ENCODE measurements at regions not wholly inside any gene's neighbourhood (a gene's known extent, or its start where the extent isn't known, plus 50 kb on each side); places are given as distances from the start of the nearest gene placed in this dataset.

DNA sequence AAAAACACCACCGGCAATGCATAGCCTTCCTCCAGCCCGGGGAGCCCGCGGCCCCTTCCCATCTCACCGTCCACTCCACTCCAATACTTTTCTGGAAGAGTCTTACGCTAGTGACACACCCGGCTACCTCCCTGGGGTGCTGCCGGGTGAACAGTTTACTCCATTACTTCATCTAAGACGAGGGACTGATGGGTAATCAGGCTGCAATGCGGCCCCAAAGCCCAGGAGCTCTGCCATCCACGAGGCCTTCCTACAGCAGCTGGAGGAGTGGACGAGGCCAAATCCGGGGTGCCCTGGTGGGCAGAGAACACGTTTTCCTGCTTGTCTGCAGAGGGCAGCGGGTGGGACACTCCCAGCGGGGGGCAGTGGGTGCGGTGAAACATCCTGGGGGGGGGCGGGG, 356.2 kb upstream of the SHH start:
- no peak overlapping the region for H2BK20ac ChIP-seq (ENCODE audit: low read depth, low read length)
- ATAC-seq (ENCODE audit: low read depth) (no peak), DNase-seq (no peak)
- intact Hi-C loops (cut with micrococcal nuclease), result no loop called here
- no peaks in the 10 kb centered on the region for H3K36me3 ChIP-seq (ENCODE audit: control insufficient read depth, insufficient read depth, low read length)
- H2BK120ac ChIP-seq (ENCODE audit: low read depth, low read length), result no peak overlapping the region
- POLR2A ChIA-PET (ENCODE audit: unreplicated experiment), result no interaction called here
- H2AFZ ChIP-seq (replicated peaks; ENCODE audit: low read length, poor library complexity), result no peak overlapping the region
- BruUV-seq (replicated peaks), result no TSS peak
- H3K27ac ChIP-seq (ENCODE audit: insufficient read depth, low read length), result no peak overlapping the region
- H4K8ac ChIP-seq (ENCODE audit: low read depth in 2 of 2, low read length in 2 of 2), result no peak overlapping the region
- H3K9me1 ChIP-seq (ENCODE audit: insufficient read depth, low read length), result no peaks in the 10 kb centered on the region
- no peak overlapping the region for H3K4me2 ChIP-seq (ENCODE audit: low read depth, low read length)
- CTCF ChIA-PET, result no interaction called here
- H2AK9ac ChIP-seq (replicated peaks; ENCODE audit: low read depth, low read length, poor library complexity), result no peak overlapping the region
- H3K23ac ChIP-seq (ENCODE audit: low read depth, low read length), result no peak overlapping the region
- no peak overlapping the region for H3K14ac ChIP-seq (replicated peaks; ENCODE audit: low read depth, low read length)
- no peak overlapping the region for H3K56ac ChIP-seq (ENCODE audit: extremely low read depth, insufficient read depth, low read length)
- H3K79me1 ChIP-seq (ENCODE audit: low read depth in 1 of 2, low read length in 2 of 2), result no peaks in the 10 kb centered on the region
- H3K4me3 ChIP-seq (ENCODE audit: insufficient read depth, low read depth, low read length), result no peak overlapping the region
- H4K20me1 ChIP-seq (ENCODE audit: insufficient read depth, low read length), result no peaks in the 10 kb centered on the region
- no peak overlapping the region for H3K4ac ChIP-seq (ENCODE audit: low read depth, low read length)
- dilution Hi-C loops (cut with HindIII; ENCODE audit: low sequenced_read_pairs, unreplicated experiment), result no loop called here
- no peak overlapping the region for H4K5ac ChIP-seq (ENCODE audit: low read depth, low read length)
- H3K9me3 ChIP-seq (ENCODE audit: control insufficient read depth, insufficient read depth, low read length), result peaks cover 25% of the 10 kb centered on the region
- H2BK15ac ChIP-seq (ENCODE audit: low read depth, low read length), result no peak overlapping the region
- H3K9ac ChIP-seq (ENCODE audit: low read depth, low read length), result no peak overlapping the region
- no peaks in the 10 kb centered on the region for H3K4me1 ChIP-seq (ENCODE audit: control insufficient read depth, insufficient read depth, low read length)
- H4K91ac ChIP-seq (ENCODE audit: insufficient read depth, low read depth, low read length), result no peak overlapping the region
- no peak overlapping the region for H3K18ac ChIP-seq (ENCODE audit: low read depth, low read length)
- no peaks in the 10 kb centered on the region for H3K27me3 ChIP-seq (ENCODE audit: control insufficient read depth, insufficient read depth, low read length)
- WGBS, 2 experiments (ENCODE audit: extremely low coverage in 2 of 2, insufficient read length in 1 of 2), result 100% methylated on average over 1 of the region's 18 CpGs; no CpG with 5 or more reads in 1 of the 2 experiments
- H2AK5ac ChIP-seq (ENCODE audit: low read depth, low read length), result no peak overlapping the region
- TF ChIP-seq RFX5 (IDR thresholded peaks at IDR 0.05; ENCODE audit: low read depth, low read length), result no peak
- no peak for TF ChIP-seq MAZ (IDR thresholded peaks at IDR 0.05; ENCODE audit: borderline replicate concordance, low read depth, low read length)
- TF ChIP-seq POLR2A (IDR thresholded peaks at IDR 0.05; ENCODE audit: low read depth, low read length), result no peak
- TF ChIP-seq CEBPB (IDR thresholded peaks at IDR 0.05; ENCODE audit: low read depth, low read length), result no peak
- TF ChIP-seq, protein P1, sequence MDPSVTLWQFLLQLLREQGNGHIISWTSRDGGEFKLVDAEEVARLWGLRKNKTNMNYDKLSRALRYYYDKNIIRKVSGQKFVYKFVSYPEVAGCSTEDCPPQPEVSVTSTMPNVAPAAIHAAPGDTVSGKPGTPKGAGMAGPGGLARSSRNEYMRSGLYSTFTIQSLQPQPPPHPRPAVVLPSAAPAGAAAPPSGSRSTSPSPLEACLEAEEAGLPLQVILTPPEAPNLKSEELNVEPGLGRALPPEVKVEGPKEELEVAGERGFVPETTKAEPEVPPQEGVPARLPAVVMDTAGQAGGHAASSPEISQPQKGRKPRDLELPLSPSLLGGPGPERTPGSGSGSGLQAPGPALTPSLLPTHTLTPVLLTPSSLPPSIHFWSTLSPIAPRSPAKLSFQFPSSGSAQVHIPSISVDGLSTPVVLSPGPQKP (IDR thresholded peaks at IDR 0.05; ENCODE audit: borderline replicate concordance, low read depth, low read length), result no peak
- TF ChIP-seq, protein P2, sequence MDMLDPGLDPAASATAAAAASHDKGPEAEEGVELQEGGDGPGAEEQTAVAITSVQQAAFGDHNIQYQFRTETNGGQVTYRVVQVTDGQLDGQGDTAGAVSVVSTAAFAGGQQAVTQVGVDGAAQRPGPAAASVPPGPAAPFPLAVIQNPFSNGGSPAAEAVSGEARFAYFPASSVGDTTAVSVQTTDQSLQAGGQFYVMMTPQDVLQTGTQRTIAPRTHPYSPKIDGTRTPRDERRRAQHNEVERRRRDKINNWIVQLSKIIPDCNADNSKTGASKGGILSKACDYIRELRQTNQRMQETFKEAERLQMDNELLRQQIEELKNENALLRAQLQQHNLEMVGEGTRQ (IDR thresholded peaks at IDR 0.05; ENCODE audit: low read depth, low read length), result no peak
- no peak for TF ChIP-seq RAD21 (IDR thresholded peaks at IDR 0.05; ENCODE audit: low read length)
- no peak for TF ChIP-seq FOS (IDR thresholded peaks at IDR 0.05; ENCODE audit: low read depth, low read length)
- TF ChIP-seq MXI1 (IDR thresholded peaks at IDR 0.05; ENCODE audit: borderline replicate concordance, low read depth, low read length), result no peak
- no peak for TF ChIP-seq BHLHE40 (IDR thresholded peaks at IDR 0.05; ENCODE audit: low read depth, low read length)
- TF ChIP-seq, protein P3, sequence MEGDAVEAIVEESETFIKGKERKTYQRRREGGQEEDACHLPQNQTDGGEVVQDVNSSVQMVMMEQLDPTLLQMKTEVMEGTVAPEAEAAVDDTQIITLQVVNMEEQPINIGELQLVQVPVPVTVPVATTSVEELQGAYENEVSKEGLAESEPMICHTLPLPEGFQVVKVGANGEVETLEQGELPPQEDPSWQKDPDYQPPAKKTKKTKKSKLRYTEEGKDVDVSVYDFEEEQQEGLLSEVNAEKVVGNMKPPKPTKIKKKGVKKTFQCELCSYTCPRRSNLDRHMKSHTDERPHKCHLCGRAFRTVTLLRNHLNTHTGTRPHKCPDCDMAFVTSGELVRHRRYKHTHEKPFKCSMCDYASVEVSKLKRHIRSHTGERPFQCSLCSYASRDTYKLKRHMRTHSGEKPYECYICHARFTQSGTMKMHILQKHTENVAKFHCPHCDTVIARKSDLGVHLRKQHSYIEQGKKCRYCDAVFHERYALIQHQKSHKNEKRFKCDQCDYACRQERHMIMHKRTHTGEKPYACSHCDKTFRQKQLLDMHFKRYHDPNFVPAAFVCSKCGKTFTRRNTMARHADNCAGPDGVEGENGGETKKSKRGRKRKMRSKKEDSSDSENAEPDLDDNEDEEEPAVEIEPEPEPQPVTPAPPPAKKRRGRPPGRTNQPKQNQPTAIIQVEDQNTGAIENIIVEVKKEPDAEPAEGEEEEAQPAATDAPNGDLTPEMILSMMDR (conservative IDR thresholded peaks at IDR 0.05; ENCODE audit: low read depth, low read length), result no peak
- TF ChIP-seq CHD1 (IDR thresholded peaks at IDR 0.05; ENCODE audit: low read depth, low read length), result no peak
- no peak for TF ChIP-seq NFE2L2 (IDR thresholded peaks at IDR 0.05; ENCODE audit: low read depth, low read length)
- TF ChIP-seq RCOR1 (IDR thresholded peaks at IDR 0.05; ENCODE audit: insufficient replicate concordance, low read length), result no peak
- TF ChIP-seq SMC3 (IDR thresholded peaks at IDR 0.05; ENCODE audit: low read depth, low read length), result no peak
- no peak for TF ChIP-seq MAFK (IDR thresholded peaks at IDR 0.05; ENCODE audit: low read depth, low read length)
- H2BK5ac ChIP-seq (ENCODE audit: low read depth, low read length, poor library complexity, severe bottlenecking), result no peak overlapping the region
- in situ Hi-C loops (cut with MboI; ENCODE audit: low sequenced_read_pairs), result no loop called here
